ENCODE measurements at regions not wholly inside any gene's neighbourhood (a gene's known extent, or its start where the extent isn't known, plus 50 kb on each side); places are given as distances from the start of the nearest gene placed in this dataset.

DNA sequence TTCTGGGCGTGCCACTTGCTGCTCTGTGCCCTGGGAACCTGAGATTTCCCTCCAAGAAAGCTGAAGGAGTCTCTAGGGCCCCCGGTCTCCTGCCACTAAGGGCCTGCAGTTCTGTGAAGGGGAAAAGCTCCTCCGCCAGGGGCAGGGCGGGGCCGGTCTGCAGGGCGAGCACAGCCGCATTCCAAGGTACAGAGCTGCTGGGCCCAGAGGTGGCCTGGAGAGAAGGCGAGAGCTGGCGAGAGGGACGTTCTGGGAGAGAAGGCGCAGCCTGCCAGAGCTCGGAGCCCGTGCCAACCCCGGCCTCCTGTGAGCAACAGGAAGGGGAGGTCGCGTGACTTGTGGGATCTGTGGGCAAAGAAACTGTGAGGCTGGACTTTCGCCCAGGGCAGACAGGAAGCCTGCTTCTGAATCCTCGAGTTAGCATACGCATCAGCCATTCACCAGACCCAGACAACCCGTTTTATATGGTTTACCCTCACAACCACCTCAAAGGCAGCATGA, 500.4 kb downstream of the SHQ1 start:
- no peak for DNase-seq (ENCODE audit: low read depth in 2 of 2, low spot score in 1 of 2)

DNA sequence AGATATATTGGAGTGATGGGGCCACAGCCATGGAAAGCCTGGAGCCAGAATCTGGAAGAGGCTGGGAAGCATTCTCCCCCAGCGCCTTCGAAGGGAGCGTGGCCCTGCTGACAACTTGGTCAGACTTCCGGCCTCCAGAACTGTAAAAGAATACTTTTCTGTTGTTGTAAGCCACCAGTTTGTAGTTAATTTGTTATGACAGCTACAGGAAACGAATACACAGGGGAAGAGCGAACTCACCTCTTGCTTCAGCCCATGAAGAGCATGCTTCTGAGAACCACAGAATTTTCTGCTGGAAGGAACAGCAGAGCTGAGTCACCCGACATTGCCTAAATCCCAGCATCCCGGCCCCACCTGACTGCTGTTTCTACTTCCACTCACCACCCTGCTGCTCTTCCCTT, 501.7 kb downstream of the SHQ1 start:
- no peak for DNase-seq (ENCODE audit: low read depth in 2 of 2, low spot score in 1 of 2)

DNA sequence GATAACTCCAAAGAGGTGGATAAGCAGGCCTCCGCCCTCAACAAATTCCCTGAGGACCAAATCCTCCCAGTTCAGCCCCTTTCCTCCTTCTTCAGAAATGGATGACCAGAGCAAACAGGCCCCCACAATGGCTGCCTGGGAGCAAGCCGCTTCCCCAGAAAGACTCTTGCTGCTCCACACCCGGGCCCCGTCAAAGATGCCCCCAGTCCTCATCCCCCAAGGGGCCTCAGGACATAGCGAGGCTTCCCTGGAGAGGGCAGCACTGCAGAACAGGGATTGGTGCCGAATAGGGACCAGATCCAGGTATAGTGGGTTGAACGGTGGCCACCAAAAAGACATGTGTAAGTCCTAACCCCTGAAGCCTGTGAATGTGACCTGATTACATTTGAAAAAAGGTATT, 502.3 kb downstream of the SHQ1 start:
- DNase-seq (ENCODE audit: low read depth in 2 of 2, low spot score in 1 of 2): no peak

DNA sequence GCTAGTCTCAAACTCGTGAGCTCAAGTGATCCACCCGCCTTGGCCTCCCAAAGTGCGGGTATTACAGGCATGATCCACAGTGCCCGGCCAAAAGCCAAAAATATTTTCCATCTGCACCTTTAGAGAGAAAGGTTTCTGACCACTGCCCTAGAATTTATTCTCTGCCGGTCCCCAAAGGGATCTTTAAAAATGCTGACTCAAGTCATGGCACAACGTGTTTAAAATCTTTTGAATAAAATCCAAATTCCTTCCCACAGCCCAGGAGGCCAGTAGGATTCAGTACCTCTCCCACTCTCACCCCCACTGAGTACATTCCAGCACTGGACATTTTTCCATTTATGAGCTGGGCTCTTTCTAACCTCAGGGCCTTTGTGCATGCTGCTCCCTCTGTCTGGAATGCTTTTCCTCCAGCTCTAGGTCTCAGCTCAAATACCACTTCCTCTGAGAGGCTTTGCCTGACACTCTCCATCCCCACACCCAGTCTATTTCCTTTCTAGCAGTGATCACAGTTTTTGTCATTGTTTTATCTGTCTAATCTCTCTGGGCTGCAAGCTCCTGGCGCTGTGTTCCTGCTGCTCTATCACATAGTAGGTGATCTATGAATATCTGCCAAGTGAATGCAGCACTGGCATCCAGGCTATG, 502.9 kb downstream of the SHQ1 start:
- no peak for DNase-seq (ENCODE audit: low read depth in 2 of 2, low spot score in 1 of 2)

DNA sequence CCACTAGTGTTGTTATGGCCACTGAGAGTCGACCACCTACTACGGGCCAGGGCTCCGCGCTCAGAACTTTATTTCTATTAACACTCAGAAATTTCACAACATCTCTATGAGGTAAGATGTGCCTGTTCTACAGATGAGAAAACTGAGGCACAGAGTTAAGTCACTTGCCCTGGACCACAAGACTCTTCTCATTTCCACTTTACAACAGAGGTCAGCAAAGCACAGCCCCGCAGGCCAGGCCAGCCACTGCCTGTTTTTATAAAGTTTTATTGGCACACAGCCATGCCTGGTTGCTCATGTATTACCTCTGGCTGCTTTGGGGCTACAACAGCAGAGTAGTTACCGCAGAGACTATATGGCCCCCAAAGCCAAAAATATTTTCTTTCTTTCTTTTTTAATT, 503.6 kb downstream of the SHQ1 start:
- no peak for DNase-seq (ENCODE audit: low read depth in 2 of 2, low spot score in 1 of 2)

DNA sequence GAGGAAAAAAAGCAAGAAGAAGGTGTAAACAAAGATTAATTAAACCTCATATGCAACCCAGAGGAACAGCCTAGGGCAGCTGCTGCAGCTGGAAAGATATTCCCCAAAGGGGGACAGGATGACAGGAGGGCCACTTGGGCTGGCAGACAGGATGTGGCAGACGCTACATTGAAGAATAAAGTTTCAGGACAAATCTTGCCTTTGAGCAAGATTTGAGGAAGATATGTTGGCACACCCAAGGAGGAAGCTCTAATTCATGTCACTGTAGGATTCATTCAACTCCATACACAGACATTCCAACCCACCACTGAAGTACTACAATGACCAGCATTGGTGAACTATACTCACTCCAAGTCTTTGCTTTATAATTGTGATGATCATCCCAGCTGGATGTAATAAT, 504.0 kb downstream of the SHQ1 start:
- no peak for DNase-seq (ENCODE audit: low read depth in 2 of 2, low spot score in 1 of 2)

DNA sequence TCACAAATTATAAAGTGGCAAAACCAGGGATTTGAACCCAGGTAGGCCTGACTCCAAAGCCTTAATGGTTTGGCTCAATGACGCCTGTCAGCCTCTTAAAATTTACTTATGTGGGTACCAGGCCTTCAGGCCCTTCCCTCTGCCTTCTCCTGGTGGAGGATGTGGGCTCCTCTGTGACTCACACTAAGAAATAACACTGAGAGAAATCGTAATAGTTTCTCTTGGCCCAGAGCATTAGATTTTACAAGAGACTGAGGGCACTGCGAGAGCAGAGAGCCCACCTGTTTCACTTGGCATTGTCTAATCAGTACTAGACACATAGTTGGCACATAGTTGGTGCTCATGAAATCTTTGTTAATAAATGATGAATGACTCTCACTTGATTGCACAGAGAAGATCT, 505.2 kb downstream of the SHQ1 start:
- DNase-seq (ENCODE audit: low read depth in 2 of 2, low spot score in 1 of 2): no peak

DNA sequence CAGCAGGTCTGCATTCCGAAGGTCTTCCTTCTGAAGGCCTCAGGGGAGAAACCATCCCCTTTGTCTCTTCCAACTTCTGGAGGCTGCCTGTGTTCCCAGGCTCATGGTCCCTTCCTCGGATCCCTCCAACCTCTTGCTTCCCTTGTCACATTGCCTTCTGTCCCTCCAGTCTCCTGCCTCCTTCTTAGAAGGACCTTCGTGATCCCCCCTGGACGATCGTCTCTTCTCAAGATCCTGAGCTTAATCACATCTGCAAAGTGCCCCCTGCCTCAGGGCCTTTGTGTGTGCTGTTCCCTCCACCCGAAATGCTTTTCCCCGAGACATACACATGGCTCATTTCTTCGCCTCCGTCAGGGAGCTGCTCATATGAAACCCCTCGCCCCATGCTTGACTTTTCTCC, 505.8 kb downstream of the SHQ1 start:
- DNase-seq (ENCODE audit: low read depth in 2 of 2, low spot score in 1 of 2): no peak

DNA sequence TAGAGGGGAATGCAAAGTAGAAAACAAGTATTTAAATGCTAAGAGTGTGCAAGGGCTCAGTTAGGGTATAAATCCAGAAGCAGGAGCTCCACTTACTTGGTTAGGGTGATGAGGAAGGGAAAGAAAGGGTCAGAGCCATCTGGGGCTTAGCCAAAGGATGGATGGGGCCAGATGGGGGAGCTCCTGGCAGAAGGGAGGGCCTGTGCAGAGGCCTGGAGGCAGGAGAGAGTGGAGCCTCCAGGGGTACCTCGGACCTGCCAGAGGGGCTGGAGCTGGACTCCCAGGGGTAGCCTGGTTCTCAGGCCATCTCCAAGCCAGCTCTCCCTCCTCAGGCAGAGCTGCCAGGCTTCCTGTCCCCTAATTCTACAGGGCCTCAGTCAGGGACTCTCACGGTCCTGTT, 506.3 kb downstream of the SHQ1 start:
- DNase-seq (ENCODE audit: low read depth in 2 of 2, low spot score in 1 of 2): no peak

DNA sequence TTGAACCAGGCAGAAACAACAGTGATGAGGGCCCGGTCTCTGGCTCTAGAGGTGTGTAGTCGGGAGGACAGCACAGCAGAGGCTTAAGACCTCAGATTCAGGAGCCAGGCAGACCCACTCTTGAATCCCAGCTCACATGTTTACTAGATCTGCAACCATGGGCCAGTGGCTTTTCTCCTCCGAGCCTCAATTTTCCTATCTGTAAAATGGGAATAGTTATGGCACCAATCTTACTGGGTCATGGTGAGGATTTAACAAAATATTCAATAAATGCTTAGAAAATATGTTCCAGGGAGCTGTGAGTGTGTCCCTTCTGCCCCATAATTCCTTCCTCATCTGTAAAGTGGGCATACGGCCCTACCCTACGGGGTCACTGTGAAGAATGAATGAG, 506.9 kb downstream of the SHQ1 start:
- DNase-seq (ENCODE audit: low read depth in 2 of 2, low spot score in 1 of 2): no peak

DNA sequence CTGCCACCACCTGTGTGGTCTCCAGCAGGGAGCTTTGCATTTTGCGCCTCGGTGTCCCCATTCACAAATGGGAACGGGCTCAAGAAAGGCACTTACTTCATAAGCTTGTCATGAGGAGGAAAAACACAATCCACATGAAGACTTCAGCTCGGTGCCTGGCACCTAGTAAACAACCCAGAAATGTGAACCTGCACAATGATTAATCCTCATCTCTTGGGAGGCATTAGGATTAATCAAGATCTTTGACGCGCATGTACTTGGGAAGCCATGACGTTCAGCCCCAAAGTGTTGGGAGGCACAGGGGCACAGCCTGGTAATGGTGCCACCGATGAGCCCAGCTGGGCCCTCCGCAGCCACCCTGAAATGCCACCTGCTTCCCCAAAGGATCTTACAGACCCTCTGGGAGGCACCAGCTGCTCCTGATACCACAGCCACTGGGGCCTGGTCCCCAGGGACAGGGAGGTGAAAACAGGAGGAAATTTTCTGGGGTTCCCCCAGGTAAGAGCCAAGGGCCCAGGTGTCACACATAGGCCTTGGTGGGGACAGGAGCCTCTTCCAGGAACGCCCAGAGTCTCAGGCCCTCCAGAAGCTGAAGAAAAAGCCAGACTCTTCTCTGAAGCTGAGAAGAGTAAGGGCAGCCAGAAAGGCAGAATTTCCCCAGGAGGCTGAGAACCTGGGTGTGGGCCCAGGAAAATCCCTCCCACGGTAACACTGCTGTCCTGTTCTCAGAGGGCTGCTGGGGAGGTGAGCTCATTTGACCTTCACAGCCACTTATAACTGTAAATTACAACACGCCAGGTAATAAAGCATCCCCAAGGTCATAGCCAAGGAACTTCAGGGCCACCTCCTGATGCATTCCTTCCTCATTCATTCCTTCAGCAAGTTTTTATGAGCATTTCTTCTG, 507.5 kb downstream of the SHQ1 start:
- no peak for DNase-seq (ENCODE audit: low read depth in 2 of 2, low spot score in 1 of 2)

DNA sequence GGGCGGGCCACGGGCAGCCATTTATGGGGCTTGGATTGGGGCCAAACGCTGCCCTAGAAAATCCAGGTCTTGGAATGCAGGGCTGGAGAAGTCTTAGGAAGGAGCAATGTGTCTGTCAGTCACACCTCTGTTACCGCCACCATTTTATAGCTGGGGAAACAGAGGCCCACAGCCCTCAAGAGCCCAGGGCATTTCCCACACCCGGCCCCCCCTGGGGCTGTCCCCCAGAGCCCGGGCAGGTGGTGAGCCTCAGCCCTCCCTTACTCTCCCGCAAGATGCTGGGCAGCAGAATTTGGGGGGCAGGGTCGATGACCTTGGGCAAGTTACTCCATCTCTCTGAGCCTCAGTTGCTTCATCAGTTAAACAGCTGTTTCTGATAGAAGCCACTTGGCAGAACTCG, 508.2 kb downstream of the SHQ1 start:
- no peak for DNase-seq (ENCODE audit: low read depth in 2 of 2, low spot score in 1 of 2)

DNA sequence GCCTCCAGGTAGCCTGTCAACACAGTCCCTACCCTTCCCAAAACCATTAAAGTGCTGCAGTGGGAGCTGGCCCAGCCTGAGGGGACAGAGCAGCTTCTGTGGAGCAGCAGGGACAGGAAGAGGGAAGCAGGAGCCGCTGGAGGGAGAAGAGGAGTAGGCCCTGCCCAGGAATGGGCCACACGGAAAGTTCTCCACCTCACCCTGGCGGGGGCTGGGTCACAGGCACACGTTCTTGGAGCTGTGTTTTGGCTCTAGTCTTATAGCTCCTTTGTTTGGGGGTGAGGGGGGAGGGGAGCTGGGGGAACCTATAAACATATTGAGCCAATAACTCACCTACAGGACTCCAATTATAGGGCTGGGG, 508.6 kb downstream of the SHQ1 start:
- DNase-seq (ENCODE audit: low read depth in 2 of 2, low spot score in 1 of 2): no peak

DNA sequence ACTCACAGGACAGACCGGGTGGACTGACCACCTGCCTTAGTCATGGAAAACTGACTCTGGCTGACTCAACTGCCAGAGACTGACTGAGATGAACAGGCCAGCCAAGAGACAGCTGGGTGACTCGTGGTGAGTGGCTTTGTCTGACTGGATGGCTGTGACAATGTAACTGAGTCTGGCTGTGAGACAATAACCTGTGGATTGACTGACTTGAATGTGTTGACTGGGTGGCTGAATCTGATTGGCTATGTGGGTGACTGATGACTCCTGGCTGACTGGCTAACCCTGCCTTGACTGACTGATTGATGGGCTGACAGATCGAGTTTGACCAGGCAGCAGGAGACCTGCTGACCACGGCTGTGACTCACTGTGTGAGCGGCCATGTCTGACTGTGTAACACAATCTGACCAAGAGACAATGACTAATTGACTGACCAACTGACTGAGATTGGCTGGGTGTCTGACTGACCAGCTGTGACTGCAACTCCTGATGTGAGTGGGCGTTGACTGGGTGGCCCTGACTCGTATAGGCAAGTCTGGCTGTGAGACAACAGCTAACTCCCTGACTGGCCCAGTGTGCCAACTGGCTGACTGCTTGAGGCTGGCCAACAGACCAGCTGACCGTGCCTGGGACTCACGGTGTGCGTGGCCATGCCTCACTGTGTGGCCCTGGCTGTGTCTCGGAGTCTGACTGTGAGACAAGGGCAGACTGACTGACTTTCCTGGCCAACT, 509.1 kb downstream of the SHQ1 start:
- DNase-seq (ENCODE audit: low read depth in 2 of 2, low spot score in 1 of 2): no peak

DNA sequence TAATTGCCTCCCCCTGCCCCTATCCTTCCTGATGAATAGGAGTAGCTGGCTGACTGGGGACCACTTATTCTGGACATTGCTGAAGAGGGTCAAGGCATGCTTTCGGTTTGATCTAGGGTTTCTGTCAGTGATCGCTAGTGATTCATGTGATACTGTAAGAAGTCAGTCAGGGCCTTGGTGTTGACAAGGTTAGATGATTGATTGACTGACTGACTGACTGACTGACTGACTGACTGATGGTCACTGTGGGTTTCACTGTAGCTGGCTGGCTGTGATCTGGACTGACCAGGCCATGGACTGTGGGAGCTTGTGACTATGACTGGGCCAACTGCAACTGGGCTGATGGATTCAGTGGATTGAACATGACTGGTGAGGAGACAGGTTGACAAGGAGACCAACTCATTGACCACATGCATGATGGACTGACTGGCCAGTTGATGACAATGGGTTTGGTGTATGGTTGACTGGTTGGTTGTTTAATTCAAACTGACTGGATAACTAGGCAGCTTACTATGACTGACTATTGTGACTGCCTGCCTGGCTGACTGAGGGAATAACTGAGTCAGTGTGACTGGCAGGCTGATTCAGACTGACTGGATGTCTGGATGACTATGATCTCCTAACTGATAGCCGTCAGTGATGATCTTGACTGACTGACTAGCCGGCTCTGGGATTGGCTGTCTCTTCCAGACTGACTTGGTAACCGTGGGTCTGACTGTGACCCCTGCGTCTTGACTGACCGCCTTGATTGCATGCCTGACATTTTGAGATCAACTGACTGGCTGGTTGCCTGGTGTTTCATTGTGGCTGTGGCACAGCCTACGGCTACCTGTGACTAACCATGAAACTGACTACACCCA, 509.9 kb downstream of the SHQ1 start:
- DNase-seq (ENCODE audit: low read depth in 2 of 2, low spot score in 1 of 2): no peak

DNA sequence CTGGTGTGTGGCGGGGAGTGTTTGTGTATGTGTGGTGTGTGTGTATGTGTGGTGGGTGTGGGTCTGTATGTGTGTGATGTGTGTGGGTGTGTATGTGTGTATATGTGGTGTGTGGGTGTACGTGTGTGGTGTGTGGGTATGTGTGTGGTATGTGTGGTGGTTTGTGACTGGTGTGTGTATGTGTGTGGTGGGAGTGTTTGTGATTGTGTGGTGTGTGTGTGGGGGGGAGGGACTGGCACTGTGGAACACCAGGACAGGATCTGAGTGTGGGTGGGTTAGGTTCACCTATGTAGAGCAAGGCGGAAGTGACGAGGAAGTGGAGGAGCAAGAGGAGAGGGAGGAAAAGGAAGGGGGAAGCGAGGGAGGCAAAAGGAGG, 510.8 kb downstream of the SHQ1 start:
- no peak for DNase-seq (ENCODE audit: low read depth in 2 of 2, low spot score in 1 of 2)

DNA sequence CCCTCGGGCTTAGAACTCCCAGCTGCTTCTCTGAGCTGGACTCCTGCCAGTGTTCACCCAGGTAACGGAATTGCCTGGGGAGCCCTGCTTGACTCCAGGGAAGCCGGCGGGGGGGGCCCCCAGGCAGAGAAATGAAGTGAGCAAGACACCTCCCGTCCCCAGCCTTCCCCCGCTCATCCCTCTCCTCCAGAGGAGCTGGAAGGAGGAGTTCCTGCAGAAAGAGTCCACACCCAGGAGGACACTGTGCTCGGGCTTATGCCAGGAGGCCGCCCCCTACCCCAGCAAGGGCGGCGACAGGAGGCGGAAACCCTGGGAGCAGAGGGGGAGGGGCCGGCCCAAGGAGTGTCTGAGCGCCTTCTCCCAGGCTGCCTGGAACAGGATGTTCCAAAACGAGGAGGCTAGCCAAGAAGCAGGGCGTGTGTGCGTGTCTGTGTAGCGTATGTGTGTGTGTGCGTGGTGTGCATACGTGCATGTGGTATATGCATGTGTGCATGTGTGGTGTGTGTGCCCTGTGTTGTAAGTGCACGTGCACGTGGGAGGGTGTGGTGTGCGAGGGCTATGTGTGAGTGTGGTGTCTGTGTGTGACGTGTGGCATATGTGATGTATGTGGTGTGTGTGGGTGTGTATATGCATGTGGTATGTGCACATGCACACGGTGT, 511.3 kb downstream of the SHQ1 start:
- no peak for DNase-seq (ENCODE audit: low read depth in 2 of 2, low spot score in 1 of 2)

DNA sequence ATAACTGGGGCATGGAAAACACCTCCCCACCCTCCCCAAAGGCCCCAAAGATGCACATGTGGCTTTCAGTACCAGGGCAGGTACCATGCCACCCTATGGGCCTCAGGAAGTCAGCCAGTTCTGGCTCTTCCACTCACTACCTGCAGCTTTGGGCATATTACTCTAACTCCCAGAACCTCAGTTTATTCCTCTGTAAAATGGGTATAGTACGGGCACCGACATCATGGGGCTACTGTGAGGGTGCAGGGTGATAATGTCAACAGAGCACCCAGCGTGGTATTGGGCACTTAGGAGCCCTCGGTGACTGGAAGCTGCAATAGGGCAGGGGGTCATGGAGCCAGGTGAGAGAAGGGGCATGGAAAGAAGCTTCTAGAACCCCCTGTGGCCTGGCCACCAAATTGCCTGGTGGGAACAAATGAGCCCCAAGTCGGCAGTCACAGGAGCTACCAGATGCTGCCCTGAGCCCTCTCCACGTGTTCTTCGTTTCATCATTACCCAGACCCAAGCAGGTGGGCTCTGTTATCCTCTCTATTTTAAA, 512.1 kb downstream of the SHQ1 start:
- no peak for DNase-seq (ENCODE audit: low read depth in 2 of 2, low spot score in 1 of 2)

DNA sequence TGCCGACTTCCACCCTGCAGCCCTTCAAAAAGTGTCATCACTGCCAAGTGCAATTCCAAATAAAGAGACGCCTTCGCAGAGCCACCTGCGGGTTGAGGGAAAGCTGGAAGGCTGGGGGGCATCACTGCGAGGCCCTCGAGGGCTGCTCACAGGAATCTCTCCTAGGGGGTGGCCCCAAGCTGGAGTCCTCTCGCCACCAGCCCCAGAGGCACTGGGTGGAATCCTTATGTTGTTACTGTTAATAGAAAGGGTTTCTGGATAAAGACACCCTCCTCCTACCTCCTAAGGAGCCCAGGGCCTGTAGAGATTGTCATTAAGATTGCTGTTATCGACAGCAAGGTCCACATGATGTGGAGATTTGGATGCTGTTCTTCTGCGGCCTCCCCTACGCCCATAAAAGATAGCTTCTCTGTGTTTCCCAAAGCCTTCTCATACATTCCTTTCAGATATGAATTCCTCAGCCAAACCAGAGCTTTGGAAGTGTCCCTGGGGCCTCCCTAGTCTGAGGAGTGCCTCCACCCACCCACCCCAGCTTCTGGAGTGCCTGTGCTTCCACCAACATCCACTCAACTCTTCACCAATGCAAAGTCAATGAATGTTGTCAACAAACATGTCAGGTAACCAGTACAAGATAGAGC, 512.7 kb downstream of the SHQ1 start:
- DNase-seq (ENCODE audit: low read depth in 2 of 2, low spot score in 1 of 2): no peak

All from stimulated activated CD8-positive, alpha-beta memory T cell treated with anti-CD3 and anti-CD28 coated beads, Interleukin-4, amount 100 ng/mL, for 1 hour (primary cell).